HUES6 (cell line): ENCODE measurements at regions not wholly inside any gene's neighbourhood (a gene's known extent, or its start where the extent isn't known, plus 50 kb on each side); places are given as distances from the start of the nearest gene placed in this dataset.
"Not testable (repeated sequence)": the region's sequence is repeated elsewhere in the genome, so short reads cannot be mapped to it uniquely, and the experiment has no call there.

Experiments
- H3K27ac ChIP-seq: 2 replicates; pipeline ENCODE4 v1.7.0; 2013; ENCODE audit warnings: low read depth, mild to moderate bottlenecking, low read length, inconsistent platforms
- H3K27me3 ChIP-seq: 2 replicates; pipeline ENCODE4 v1.6.1; 2013; ENCODE audit warnings: low read length; ENCODE audit not compliant: control insufficient read depth, insufficient read depth
- H3K36me3 ChIP-seq: 2 replicates; pipeline ENCODE4 v1.6.1; 2013; ENCODE audit warnings: low read length; ENCODE audit not compliant: control insufficient read depth, insufficient read depth
- H3K4me1 ChIP-seq: 2 replicates; pipeline ENCODE4 v1.6.1; 2013; ENCODE audit warnings: low read length; ENCODE audit not compliant: control insufficient read depth, insufficient read depth
- H3K4me3 ChIP-seq: 2 replicates; pipeline ENCODE4 v1.5.1; 2013; ENCODE audit warnings: low read depth, low read length
- H3K9ac ChIP-seq: one replicate; pipeline ENCODE4 v1.6.1; 2013; ENCODE audit warnings: mild to moderate bottlenecking, low read length
- H3K9me3 ChIP-seq: 2 replicates; pipeline ENCODE4 v1.6.1; 2013; ENCODE audit warnings: low read depth, low read length; ENCODE audit not compliant: control insufficient read depth, insufficient read depth

- Histone ChIP-seq H3K4me3 (no peak overlapping the region), H3K27me3 (no peaks in the 10 kb centered on the region), H3K9ac (no peak overlapping the region), H3K4me1 (peaks cover 6% of the 10 kb centered on the region; the same call in 1 of the 2 replicates), H3K27ac (no peak overlapping the region), H3K9me3 (no peaks in the 10 kb centered on the region), H3K36me3 (no peaks in the 10 kb centered on the region)
These were observed 127.0 kb downstream of the ZNF330 start for GRCh38 chr4:141347684-141348083.

- H3K4me3 ChIP-seq, result no peak overlapping the region
- H3K4me1 ChIP-seq, result peaks cover 9% of the 10 kb centered on the region; the same call in 1 of the 2 replicates
- H3K36me3 ChIP-seq, result no peaks in the 10 kb centered on the region
- no peaks in the 10 kb centered on the region for H3K27me3 ChIP-seq
- no peak overlapping the region for H3K9ac ChIP-seq
- H3K27ac ChIP-seq, result no peak overlapping the region
- H3K9me3 ChIP-seq, result no peaks in the 10 kb centered on the region
These were observed 127.4 kb downstream of the ZNF330 start for GRCh38 chr4:141348125-141348524.

GRCh38 chr4:141348573-141348972 is 127.9 kb downstream of the ZNF330 start:
- Histone ChIP-seq H3K9me3 (no peaks in the 10 kb centered on the region), H3K9ac (no peak overlapping the region), H3K36me3 (no peaks in the 10 kb centered on the region), H3K4me1 (peaks cover 11% of the 10 kb centered on the region; the same call in 1 of the 2 replicates), H3K27ac (no peak overlapping the region), H3K4me3 (no peak overlapping the region), H3K27me3 (no peaks in the 10 kb centered on the region)

- H3K9me3 ChIP-seq, result no peaks in the 10 kb centered on the region
- H3K9ac ChIP-seq, result no peak overlapping the region
- H3K27ac ChIP-seq, result no peak overlapping the region
- H3K4me3 ChIP-seq, result no peak overlapping the region
- H3K4me1 ChIP-seq, result peaks cover 11% of the 10 kb centered on the region; the same call in 1 of the 2 replicates
- no peaks in the 10 kb centered on the region for H3K27me3 ChIP-seq
- no peaks in the 10 kb centered on the region for H3K36me3 ChIP-seq
These were observed 128.5 kb downstream of the ZNF330 start for GRCh38 chr4:141349236-141349635.

- H3K36me3 ChIP-seq, result no peaks in the 10 kb centered on the region
- H3K9ac ChIP-seq, result no peak overlapping the region
- peaks cover 11% of the 10 kb centered on the region; the same call in 1 of the 2 replicates for H3K4me1 ChIP-seq
- H3K9me3 ChIP-seq, result no peaks in the 10 kb centered on the region
- no peak overlapping the region for H3K4me3 ChIP-seq
- H3K27me3 ChIP-seq, result no peaks in the 10 kb centered on the region
- H3K27ac ChIP-seq, result no peak overlapping the region
These were observed 129.6 kb downstream of the ZNF330 start for GRCh38 chr4:141350122-141350905.

GRCh38 chr4:141352331-141352730 is 131.6 kb downstream of the ZNF330 start:
- Histone ChIP-seq H3K9ac (no peak overlapping the region), H3K27me3 (no peaks in the 10 kb centered on the region), H3K4me1 (peaks cover 11% of the 10 kb centered on the region; the same call in 1 of the 2 replicates), H3K9me3 (no peaks in the 10 kb centered on the region), H3K36me3 (no peaks in the 10 kb centered on the region), H3K27ac (no peak overlapping the region), H3K4me3 (no peak overlapping the region)

GRCh38 chr4:141352909-141353525 is 132.3 kb downstream of the ZNF330 start:
- Histone ChIP-seq H3K4me1 (peaks cover 11% of the 10 kb centered on the region; the same call in 1 of the 2 replicates), H3K9ac (no peak overlapping the region), H3K27me3 (no peaks in the 10 kb centered on the region), H3K4me3 (no peak overlapping the region), H3K9me3 (no peaks in the 10 kb centered on the region), H3K36me3 (no peaks in the 10 kb centered on the region), H3K27ac (no peak overlapping the region)

- Histone ChIP-seq H3K9me3 (no peaks in the 10 kb centered on the region), H3K9ac (no peak overlapping the region), H3K27ac (no peak overlapping the region), H3K27me3 (no peaks in the 10 kb centered on the region), H3K4me1 (peaks cover 8% of the 10 kb centered on the region; the same call in 1 of the 2 replicates), H3K36me3 (no peaks in the 10 kb centered on the region), H3K4me3 (no peak overlapping the region)
These were observed 135.7 kb downstream of the ZNF330 start for GRCh38 chr4:141356321-141356962.

GRCh38 chr4:141356963-141357335 is 136.3 kb downstream of the ZNF330 start:
- peaks cover 8% of the 10 kb centered on the region; the same call in 1 of the 2 replicates for H3K4me1 ChIP-seq
- H3K4me3 ChIP-seq, result no peak overlapping the region
- H3K27ac ChIP-seq, result no peak overlapping the region
- no peak overlapping the region for H3K9ac ChIP-seq
- H3K9me3 ChIP-seq, result no peaks in the 10 kb centered on the region
- no peaks in the 10 kb centered on the region for H3K27me3 ChIP-seq
- no peaks in the 10 kb centered on the region for H3K36me3 ChIP-seq

- H3K27ac ChIP-seq, H3K4me1 ChIP-seq, H3K4me3 ChIP-seq, H3K9ac ChIP-seq, H3K36me3 ChIP-seq, H3K27me3 ChIP-seq: not testable (repeated sequence)
- peaks cover 14% of the 10 kb centered on the region for H3K9me3 ChIP-seq
These were observed 147.5 kb downstream of the ZNF330 start for GRCh38 chr4:141368241-141368640.

- Histone ChIP-seq H3K9me3 (peaks cover 14% of the 10 kb centered on the region), H3K4me1 (0 out of 2 replicates have a peak, but pooled peaks cover 2% of the 10 kb centered on the region), H3K9ac (no peak overlapping the region), H3K4me3 (no peak overlapping the region), H3K27ac (no peak overlapping the region), H3K27me3 (no peaks in the 10 kb centered on the region), H3K36me3 (no peaks in the 10 kb centered on the region)
These were observed 150.5 kb downstream of the ZNF330 start for GRCh38 chr4:141371206-141371605.
